ENCODE measurements at regions not wholly inside any gene's neighbourhood (a gene's known extent, or its start where the extent isn't known, plus 50 kb on each side); places are given as distances from the start of the nearest gene placed in this dataset.
"Not testable (repeated sequence)": the region's sequence is repeated elsewhere in the genome, so short reads cannot be mapped to it uniquely, and the experiment has no call there.

- Histone ChIP-seq H3K9ac (ENCODE audit: low read depth in 1 of 2, low read length in 2 of 2) (no peak overlapping the region), H3K27me3 (ENCODE audit: control insufficient read depth in 4 of 4, insufficient read depth in 4 of 4, low read length in 3 of 4) (no peaks in the 10 kb centered on the region), H3K4me1 (ENCODE audit: control insufficient read depth in 4 of 4, insufficient read depth in 4 of 4, low read length in 3 of 4) (peaks cover 0 to 14% (median 5%) of the 10 kb centered on the region in 4 donors), H3K27ac (ENCODE audit: low read depth in 1 of 2, low read length in 2 of 2) (no peak overlapping the region), H3K9me3 (ENCODE audit: control insufficient read depth in 4 of 4, low read length in 3 of 4) (no peaks in the 10 kb centered on the region), H3K4me3 (ENCODE audit: low read depth in 1 of 3, low read length in 3 of 3) (no peak overlapping the region), H3K36me3 (ENCODE audit: control insufficient read depth in 4 of 4, insufficient read depth in 3 of 4, low read depth in 1 of 4, low read length in 3 of 4) (no peaks in the 10 kb centered on the region)
- DNase-seq (ENCODE audit: low spot score) = no peak
- WGBS = 67% methylated on average over 2 of the region's 2 CpGs
- TF ChIP-seq HNF4A (conservative IDR thresholded peaks at IDR 0.05) (no peak), YY1 (IDR thresholded peaks at IDR 0.05) (no peak), RAD21 (IDR thresholded peaks at IDR 0.05) (no peak), RXRA (IDR thresholded peaks at IDR 0.05) (no peak), FOXA2 (IDR thresholded peaks at IDR 0.05) (no peak)
Measured at GRCh38 chr2:33907866-33908265, 308.8 kb upstream of the FAM98A start.

GRCh38 chr2:33906129-33906528 is 307.0 kb upstream of the FAM98A start:
- H3K27ac ChIP-seq (ENCODE audit: low read depth in 1 of 2, low read length in 2 of 2); DNase-seq (ENCODE audit: low spot score); H3K9ac ChIP-seq (ENCODE audit: low read depth in 1 of 2, low read length in 2 of 2); H3K9me3 ChIP-seq (ENCODE audit: control insufficient read depth in 4 of 4, low read length in 3 of 4); H3K4me3 ChIP-seq (ENCODE audit: low read depth in 1 of 3, low read length in 3 of 3); H3K27me3 ChIP-seq (ENCODE audit: control insufficient read depth in 4 of 4, insufficient read depth in 4 of 4, low read length in 3 of 4); H3K36me3 ChIP-seq (ENCODE audit: control insufficient read depth in 4 of 4, insufficient read depth in 3 of 4, low read depth in 1 of 4, low read length in 3 of 4): not testable (repeated sequence)
- peaks cover 0 to 14% (median 5%) of the 10 kb centered on the region in 4 donors for H3K4me1 ChIP-seq (ENCODE audit: control insufficient read depth in 4 of 4, insufficient read depth in 4 of 4, low read length in 3 of 4)
- 98% methylated on average over 1 of the region's 1 CpG for WGBS

GRCh38 chr2:33904801-33905200 is 305.7 kb upstream of the FAM98A start:
- H3K9ac ChIP-seq (ENCODE audit: low read depth in 1 of 2, low read length in 2 of 2) = no peak overlapping the region

More at GRCh38 chr2:33904801-33905200, 305.7 kb upstream of the FAM98A start:
- Histone ChIP-seq H3K27ac (ENCODE audit: low read depth in 1 of 2, low read length in 2 of 2) (no peak overlapping the region), H3K36me3 (ENCODE audit: control insufficient read depth in 4 of 4, insufficient read depth in 3 of 4, low read depth in 1 of 4, low read length in 3 of 4) (no peaks in the 10 kb centered on the region), H3K4me3 (ENCODE audit: low read depth in 1 of 3, low read length in 3 of 3) (no peak overlapping the region), H3K27me3 (ENCODE audit: control insufficient read depth in 4 of 4, insufficient read depth in 4 of 4, low read length in 3 of 4) (no peaks in the 10 kb centered on the region), H3K4me1 (ENCODE audit: control insufficient read depth in 4 of 4, insufficient read depth in 4 of 4, low read length in 3 of 4) (peaks cover 0 to 6% (median 2%) of the 10 kb centered on the region in 4 donors), H3K9me3 (ENCODE audit: control insufficient read depth in 4 of 4, low read length in 3 of 4) (no peaks in the 10 kb centered on the region)
- no peak for DNase-seq (ENCODE audit: low spot score)
- TF ChIP-seq TAF1 (conservative IDR thresholded peaks at IDR 0.05) (no peak), ATF3 (IDR thresholded peaks at IDR 0.05) (no peak), FOXA2 (IDR thresholded peaks at IDR 0.05) (no peak), REST (IDR thresholded peaks at IDR 0.05) (no peak), HNF4A (conservative IDR thresholded peaks at IDR 0.05) (no peak), RAD21 (IDR thresholded peaks at IDR 0.05) (no peak), NR2F2 (IDR thresholded peaks at IDR 0.05) (no peak), GABPA (IDR thresholded peaks at IDR 0.05 in 1 of 2, conservative IDR thresholded peaks at IDR 0.05 in 1 of 2) (no peak), FOXA1 (IDR thresholded peaks at IDR 0.05) (no peak), CTCF (IDR thresholded peaks at IDR 0.05; ENCODE audit: low read depth, low read length, missing input control) (no peak), MAX (IDR thresholded peaks at IDR 0.05) (no peak), JUND (IDR thresholded peaks at IDR 0.05) (no peak), RXRA (IDR thresholded peaks at IDR 0.05) (no peak)
- 84% methylated on average over 4 of the region's 4 CpGs for WGBS
